HG03108 (cell line): ENCODE measurements at regions not wholly inside any gene's neighbourhood (a gene's known extent, or its start where the extent isn't known, plus 50 kb on each side); places are given as distances from the start of the nearest gene placed in this dataset.

Experiments
- ATAC-seq: cut with Tn5 transposase; IDR thresholded peaks from one replicate; pipeline ENCODE4 v1.9.1; 2021; ENCODE audit warnings: moderate library complexity; ENCODE audit not compliant: unreplicated experiment

DNA sequence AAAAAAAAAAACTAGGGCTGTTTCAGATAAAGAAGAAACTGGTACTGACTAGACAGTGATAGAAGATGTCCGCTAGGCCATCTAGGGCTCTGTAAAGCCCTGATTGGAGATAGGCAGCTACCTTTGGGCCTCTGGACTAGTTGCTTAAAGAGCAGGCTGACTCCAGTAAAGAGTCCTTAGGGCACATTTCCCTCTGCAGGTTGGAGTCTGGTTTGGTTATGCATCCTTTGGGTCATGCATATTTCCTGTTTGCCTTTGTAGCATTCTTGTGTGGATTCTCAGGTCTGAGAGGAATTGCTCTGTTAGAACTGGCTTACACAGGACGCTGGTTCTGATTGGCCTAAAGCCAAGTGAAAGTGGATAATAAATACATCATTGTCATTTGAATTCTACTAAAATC lies 165.5 kb upstream of the LRRN1 start:
- no peak for ATAC-seq

DNA sequence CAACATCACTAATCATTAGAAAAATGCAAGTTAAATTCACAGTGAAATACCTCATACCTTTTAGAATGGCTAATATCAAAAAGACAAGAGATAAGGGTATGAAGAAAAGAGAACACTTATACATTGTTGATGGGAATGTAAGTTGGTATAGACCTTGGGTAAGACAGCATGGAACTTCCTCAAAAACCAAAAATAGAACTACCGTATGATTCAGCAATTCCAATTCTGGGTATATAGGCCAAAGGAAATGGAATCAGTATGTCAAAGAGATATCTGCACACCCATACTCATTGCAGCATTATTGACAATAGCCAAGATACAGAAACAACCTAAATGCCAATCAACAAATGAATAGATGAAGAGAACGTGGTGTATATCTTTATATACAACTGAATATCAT lies 166.8 kb upstream of the LRRN1 start:
- no peak for ATAC-seq

DNA sequence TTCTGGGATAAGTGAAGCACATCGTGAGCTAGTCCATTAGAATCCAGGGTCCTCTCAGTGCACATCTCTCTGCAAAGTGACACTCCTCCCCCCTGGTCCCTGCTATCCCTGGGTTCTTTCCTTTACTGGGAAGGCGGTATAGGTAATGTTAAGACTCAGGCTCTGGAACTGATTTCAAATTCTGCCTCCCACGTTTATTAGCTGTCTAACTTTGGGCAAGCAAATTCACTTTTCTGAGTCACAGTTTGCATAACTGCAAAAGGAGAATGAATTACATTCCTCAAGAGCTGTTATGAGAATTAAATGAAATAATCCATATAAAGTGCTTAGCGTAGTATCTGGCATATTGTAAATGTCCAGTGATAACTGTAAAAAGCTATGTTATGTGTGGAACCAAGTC lies 168.1 kb upstream of the LRRN1 start:
- no peak for ATAC-seq

DNA sequence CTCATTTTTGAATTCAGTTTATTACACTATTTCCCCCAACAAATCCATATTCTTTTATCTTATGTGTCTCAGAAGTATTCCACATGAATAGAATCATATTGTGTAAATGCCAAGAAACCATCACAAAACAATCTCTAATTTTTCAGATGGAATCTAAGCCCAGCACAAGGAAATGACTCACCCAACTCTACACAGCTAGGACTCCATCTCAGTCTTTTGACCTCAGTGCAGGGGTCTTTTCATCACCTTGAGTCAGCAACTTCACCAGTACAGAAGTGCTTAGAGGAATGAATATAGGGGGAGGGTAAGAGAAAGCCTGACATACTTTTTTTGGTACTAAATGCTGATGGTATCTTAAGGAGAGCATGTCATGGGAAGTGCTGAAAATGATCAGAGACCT lies 169.3 kb upstream of the LRRN1 start:
- ATAC-seq, result no peak

DNA sequence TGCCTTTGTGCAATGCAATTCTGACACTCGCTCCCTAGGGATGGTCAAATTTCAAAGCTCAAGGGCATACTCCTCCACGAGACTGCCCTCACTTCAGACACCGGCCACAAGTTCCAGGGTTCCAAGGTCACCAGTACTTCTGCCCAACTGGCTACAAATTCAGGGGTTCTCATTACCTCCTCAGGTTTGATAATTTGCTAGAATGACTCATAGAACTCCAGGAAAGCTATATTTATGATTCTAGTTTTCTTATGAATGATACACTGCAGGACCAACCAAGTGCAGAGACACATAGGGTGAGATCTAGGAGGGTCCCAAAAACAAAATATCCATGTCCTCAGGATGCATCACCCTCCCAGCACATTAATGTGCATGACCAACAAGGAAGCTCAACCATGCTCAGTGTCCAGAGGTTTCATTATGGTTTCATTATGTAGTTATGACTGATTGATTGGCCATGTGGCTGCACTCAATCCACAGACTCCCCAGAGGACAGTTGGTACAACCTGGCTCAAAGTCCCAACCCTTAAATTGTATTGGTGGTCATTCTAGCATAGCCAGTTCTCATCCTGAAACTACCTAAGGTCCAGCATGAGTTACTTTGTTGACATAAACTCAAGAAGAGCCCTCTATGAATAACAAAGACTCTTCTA lies 170.4 kb upstream of the LRRN1 start:
- peak; percentile 76 for ATAC-seq

DNA sequence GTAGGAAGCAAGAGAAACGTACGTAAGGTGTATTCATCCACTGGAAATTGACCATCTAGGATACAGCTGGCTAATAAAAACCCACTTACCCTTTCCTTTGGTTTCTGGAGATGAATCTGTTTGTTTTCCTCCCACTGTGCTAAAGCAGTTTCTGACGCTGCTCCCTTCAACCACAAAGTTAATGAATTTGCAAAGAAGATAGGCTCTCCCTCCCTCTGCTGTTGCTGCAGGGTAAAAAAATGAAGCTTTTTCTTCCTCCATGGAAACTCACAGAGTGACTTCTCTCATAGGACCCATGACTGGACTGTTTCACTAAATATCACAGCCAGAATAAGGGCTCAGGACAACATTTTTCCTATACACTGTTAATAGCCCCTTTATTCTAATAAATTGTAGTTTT lies 172.1 kb upstream of the LRRN1 start:
- ATAC-seq, result no peak

DNA sequence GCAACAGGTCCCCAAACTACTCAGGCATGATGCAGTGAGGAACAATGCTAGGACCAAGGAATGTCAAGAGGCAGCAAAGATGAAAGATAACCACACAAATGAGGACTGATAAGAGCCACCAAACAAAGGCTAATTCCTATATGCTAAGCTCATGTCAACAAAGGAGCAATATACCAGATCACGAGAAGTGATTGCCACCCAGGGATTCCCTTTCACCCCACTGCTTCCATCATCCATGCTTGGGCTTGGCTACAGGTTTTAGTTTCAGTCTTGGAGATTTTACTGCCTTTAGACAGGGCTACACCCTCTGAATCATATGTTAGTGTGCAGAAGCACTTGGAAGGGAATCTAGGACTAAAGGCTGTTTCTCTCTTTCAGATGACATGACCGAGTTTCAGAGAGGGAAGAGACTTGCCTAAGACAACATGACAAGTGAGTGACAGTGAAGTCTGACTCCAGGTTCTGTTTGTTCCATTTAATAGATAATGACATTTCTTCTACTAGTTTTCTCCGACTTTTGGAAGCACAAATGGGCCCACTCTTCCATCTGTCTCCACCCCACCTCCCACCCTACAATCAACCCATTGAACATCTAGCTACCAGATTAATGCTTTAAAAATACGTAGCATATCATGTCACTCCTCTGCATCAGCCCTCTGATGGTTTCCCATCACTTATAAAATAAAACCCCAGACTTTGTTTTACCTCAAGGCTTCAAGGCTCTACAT lies 173.5 kb upstream of the LRRN1 start:
- ATAC-seq, result no peak

DNA sequence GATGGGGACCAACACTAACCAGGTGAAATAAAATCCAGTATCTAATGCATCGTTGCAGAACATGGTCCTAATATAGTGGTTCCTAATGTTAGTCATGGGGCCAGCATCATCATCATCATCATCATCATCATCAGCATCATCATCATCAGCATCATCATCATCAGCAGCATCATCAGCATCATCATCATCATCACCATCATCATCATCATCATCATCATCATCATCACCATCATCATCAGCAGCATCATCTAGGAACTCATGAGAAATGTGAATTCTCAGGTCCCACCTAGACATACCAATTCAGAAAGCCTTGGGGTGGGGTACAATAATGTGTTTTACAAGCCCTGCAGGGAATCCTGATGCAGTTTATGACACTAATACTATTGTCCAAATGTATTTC lies 179.4 kb upstream of the LRRN1 start:
- no peak for ATAC-seq

DNA sequence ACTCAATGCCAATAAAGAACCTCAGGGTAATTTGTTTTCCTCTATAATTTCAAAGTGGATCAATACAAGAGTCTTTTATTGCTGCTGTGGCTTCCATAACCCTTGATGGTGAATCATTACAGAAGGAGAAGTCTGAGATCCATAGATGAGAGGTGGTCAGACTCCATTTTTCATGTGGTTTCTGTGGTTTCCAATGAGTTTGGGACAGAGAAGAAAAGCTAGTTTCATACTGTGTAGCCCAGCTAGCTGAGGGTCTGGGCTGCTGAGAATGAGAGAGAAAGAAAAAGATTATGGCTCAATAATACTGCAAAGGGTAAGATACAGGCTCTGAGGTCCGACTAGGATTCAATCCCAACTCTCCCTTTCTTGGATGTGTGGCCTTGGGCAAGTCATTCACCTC lies 180.6 kb upstream of the LRRN1 start:
- no peak for ATAC-seq

DNA sequence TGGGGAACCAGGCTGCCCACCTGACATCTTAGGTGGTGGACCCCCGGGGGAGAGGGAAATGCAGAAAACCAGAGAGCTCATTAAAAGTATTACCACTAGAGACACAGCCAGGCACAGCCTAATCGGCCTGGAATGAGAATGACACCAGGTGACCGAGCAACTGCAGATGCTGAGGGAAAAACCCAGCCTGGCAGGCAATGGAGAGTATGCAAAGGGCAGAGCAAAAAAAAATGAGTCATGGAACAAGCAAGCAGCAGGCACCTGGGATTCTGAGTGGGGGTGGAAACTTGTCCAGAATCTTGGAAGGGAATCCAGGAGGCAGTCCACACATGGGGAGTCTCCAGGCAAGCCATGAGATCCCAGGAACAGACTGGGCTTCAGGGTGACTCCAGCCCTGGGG lies 183.7 kb upstream of the LRRN1 start:
- no peak for ATAC-seq

DNA sequence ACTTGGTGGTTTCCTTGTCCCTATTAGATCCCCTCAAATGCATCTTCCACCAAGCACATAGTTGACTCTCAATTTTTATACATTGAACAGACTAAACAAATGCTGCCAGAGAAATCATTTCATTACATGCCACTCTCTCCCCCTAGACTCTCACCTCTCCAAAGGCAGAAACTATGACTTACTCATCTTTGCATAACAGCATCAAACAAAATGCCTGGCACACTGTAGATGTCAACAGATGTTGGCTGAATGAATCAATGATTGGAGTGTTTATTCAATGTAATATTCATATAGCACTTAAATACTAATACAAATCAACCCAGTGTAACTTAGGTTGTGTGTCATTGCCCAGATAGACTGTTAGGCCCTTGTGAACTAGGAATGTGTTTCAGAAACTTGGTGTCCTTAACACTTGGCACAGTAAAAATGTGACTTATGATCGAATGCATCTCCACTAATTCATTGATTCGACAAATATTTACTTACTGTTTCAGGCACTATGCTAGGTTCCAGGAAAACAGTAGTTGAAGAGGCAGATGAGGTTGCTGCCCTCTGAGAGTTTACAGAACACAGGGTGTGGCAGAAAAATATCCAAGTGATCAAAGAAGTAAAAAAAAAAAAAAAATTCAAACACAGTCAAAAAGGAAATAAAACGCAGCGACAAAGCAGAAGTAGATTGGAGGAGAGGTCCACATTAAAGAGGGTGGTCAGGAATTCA lies 188.5 kb upstream of the LRRN1 start:
- ATAC-seq, result no peak

DNA sequence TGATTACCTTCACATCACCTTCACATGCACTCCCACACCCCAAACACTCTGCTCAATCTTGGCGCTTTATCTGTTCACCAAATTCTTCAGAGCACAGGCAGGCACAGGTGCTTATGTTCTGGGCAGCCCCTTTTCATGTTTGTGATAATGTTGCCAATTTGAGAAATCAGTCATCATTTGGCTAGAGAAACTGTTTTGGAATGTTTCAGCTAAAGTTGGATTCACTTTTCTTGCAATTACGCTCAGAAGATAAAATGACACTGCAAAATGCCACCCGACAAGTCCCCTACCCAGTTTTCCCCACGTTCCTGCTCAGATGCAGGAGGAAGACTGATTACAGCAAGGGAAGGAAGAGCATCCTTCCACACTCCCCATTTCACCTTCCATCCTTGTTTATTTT lies 192.9 kb upstream of the LRRN1 start:
- ATAC-seq, result no peak

DNA sequence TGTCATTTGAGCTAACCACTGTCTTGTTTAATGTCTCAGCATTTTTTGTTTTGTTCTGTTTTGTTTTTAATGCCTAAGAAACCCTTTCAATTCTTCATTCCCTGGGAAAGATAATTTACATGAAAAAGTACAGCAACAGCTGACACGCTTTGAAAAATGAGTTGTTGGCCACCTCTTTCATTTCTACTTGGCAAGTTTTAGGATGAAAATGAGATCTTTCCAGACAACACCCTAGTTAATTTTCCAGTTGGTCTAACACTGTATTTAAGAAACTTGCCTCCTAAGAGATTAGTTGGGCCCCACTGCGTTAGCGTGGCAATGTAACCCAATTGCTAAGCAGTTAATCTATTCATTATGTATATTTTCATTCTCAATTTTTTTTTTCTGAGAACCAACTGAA lies 194.0 kb upstream of the LRRN1 start:
- ATAC-seq, result no peak

DNA sequence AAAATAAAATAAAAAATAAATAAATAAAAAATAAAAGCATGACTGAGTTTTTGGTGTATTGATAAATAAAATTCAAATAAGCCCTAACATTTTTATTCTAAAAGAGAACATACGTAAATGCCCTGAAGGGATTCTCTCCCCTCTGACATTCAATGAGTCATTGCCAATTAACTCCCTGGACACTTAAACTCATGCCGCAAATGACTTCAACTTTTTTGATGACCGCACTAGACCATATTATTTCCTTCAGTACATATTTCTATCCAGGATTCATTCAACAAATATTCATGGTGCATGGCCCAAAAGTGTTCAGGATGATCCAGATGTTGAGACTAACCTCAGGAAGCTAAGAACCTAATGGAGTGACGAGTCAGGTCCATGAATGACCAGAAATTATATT lies 195.9 kb upstream of the LRRN1 start:
- ATAC-seq, result no peak

DNA sequence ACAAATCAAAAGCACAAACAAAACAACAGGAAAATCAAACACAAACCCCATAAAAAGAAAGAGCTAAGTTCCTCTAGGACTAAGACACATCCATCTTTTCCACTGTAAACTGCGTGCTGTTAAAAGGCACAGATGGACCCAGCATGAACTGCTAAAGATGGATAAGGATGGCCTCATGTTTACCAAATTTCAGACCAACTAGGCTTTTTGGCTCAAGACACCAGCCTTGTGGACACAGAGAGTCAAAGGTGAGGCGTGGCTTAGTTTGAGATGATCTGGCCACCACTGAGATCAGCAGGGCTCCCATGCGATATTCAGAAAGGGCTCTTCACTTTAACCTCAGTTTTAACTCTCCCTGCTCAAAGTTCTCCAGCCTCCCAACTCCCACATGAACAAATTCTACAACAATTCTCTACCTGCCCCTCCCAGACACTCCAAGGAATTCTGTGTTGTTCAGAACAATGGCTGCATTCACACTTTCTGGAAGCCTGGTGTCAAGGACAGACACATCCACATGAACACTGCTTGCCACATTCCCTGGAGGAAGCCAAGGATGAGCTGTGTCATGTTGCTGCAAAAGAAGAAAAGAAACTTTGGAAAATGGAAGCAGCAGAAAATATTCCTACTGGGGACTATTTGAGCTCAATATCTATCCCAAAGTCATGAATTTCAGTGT lies 198.4 kb upstream of the LRRN1 start:
- no peak for ATAC-seq

DNA sequence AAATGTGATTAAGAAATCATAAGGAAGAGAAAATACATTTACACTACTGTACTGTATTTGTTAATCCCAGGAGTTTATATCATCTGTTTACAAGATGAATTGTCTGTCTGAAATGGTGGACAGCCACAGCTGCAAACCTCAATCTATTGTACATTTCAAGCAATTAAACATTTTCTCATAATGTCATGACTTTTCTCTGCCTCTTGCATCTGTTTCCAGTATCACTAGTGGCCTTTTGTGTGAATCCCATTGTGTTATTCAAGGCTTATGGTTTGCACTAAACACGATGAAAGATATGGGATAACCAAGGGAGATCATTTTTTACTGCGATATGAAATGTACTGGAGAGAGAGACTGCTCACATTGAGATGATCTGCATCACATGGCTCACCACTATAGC lies 200.2 kb upstream of the LRRN1 start:
- ATAC-seq, result no peak

DNA sequence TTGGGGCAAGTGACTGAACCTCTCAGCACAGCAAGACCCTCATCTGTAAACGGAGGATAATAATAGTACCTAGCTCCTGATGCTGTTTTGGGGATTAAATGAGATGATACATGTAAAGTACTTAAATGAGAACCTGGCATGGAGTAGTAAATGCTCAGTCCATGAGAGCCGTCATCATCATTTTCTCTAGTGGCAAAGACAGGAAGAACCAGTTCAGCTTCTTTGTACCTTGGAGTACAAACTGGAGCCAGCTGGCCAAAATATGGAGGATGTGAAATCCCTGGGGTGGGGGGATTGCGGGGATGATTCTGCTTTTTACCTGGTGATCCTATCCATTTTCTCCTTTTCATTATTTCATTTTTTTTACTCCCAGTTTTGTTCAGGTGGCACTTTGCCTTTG lies 204.2 kb upstream of the LRRN1 start:
- no peak for ATAC-seq

DNA sequence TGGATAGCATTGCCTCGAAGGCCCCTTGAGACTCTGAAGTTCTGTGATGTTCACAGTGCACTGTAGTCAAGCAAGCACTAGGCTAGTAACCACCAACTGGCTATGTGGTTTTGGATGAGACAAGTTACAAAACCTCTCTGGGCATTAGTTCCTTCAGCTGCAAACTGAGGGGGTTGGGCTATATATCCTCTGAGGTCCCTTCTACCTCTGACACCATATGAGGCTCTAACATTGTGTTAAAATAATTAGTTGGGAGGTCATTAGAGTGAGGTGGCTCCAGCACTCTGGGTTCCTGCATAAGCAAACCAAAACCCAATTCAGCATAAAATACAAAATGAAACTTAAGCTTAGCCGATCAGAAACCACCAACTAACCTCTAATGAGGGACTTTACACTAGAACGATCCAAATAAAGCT lies 209.5 kb upstream of the LRRN1 start:
- ATAC-seq, result no peak

DNA sequence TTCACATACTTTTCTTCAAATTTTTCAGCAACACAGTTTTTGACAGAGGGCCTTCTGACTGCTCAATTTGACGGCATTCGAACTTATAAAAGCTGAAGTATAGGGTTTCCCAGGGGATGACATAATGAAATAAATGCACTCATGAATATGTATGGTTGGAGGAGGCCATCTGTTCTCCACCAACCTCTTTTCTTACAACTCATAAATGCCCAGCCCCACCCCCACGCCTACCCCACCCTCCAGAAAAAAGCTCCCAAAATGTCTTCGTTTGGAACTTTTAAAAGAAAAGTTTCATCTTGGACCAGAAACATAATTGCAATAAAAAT lies 211.6 kb upstream of the LRRN1 start:
- ATAC-seq, result no peak

DNA sequence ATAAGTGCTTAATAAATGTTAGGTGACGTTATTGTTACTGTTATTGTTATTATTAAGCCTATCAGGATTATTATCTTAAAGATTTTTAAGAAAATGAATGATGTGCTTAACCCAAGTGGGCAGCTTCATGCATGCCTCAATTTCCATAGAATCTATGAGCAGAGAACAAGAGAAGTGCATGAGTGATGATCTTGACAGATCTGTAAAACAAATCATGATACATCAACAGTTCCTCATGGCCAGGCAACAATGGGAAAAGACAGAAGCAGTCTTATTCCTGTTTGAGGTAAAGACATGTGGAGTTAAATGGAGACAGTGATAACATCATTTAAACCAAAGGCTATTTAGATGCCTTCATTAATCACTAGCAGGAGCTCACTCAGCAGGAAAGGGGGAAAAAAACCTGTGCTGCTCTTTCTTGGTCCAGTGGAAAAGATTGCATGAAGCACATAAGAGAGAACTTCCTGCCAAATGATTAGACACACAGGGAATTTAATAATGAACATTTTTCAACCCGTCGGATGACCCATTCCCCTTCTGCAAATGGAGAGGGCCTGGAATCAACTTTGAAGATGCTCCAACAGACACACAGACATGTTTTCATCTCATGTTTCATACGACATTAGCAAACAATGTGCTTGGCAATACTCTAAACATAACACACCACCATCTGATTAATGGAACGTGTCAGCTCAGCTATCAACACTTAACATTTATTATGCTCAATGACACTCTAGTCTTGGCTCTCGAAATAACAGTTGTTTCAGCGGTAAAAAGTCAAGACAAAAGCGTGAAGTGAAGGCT lies 212.2 kb upstream of the LRRN1 start:
- ATAC-seq, result no peak

DNA sequence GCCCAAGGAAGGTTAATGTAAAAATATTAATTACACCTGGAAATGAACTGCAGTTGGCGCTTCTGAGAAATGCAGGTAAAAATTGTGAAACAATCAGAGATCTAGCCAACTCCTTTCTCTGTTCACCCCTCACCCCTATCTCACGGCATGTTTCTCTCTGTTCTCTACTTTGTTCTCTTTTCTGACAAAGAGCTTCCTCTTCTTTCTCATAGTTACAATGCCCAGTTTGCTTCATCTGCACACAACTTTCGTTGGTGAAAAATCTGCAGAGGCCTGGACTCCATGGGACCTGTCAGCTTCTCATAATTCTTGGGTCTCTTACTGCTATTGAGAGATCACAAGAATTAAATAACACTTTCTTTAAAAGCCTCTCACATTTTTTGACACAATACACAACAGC lies 212.9 kb upstream of the LRRN1 start:
- ATAC-seq, result no peak
